ENCODE measurements at regions not wholly inside any gene's neighbourhood (a gene's known extent, or its start where the extent isn't known, plus 50 kb on each side); places are given as distances from the start of the nearest gene placed in this dataset.

- Mint-ChIP-seq H3K9me3 (peaks cover 0 to 8% (median 5%) of the 10 kb centered on the region in 7 donors), H3K4me3 (no peak overlapping the region), H3K27ac (no peak overlapping the region), H3K4me1 (no peaks in the 10 kb centered on the region), H3K36me3 (no peaks in the 10 kb centered on the region), H3K27me3 (no peaks in the 10 kb centered on the region)
- peaks cover 0 to 2% of the 10 kb centered on the region in 2 experiments for H3K9me3 ChIP-seq (ENCODE audit: control insufficient read depth in 2 of 2, low read length in 2 of 2)
- DNase-seq (no peak), ATAC-seq (ENCODE audit: low read depth in 2 of 2) (no peak)
- no peaks in the 10 kb centered on the region for H3K27me3 ChIP-seq (ENCODE audit: control insufficient read depth, insufficient read depth, low read length)
- no peak overlapping the region for H3K4me3 ChIP-seq (ENCODE audit: low read depth, low read length)
- no peaks in the 10 kb centered on the region for H3K36me3 ChIP-seq (ENCODE audit: control insufficient read depth, insufficient read depth, low read length)
- H3K4me1 ChIP-seq (ENCODE audit: control insufficient read depth, insufficient read depth, low read length, poor library complexity, severe bottlenecking), result no peaks in the 10 kb centered on the region
- H3K27ac ChIP-seq (ENCODE audit: insufficient read depth, low read length, poor library complexity, severe bottlenecking), result no peak overlapping the region
Observed at GRCh38 chr17:71398800-71399219, 722.0 kb upstream of the SOX9 start.

GRCh38 chr17:71399221-71399620 is 721.6 kb upstream of the SOX9 start:
- Mint-ChIP-seq H3K4me1 (no peaks in the 10 kb centered on the region), H3K27me3 (no peaks in the 10 kb centered on the region), H3K4me3 (no peak overlapping the region), H3K27ac (no peak overlapping the region), H3K36me3 (no peaks in the 10 kb centered on the region), H3K9me3 (peaks cover 2 to 8% (median 5%) of the 10 kb centered on the region in 7 donors)
- no peak overlapping the region for H3K27ac ChIP-seq (ENCODE audit: insufficient read depth, low read length, poor library complexity, severe bottlenecking)
- H3K27me3 ChIP-seq (ENCODE audit: control insufficient read depth, insufficient read depth, low read length), result no peaks in the 10 kb centered on the region
- DNase-seq (no peak), ATAC-seq (ENCODE audit: low read depth in 2 of 2) (no peak)
- H3K4me1 ChIP-seq (ENCODE audit: control insufficient read depth, insufficient read depth, low read length, poor library complexity, severe bottlenecking), result no peaks in the 10 kb centered on the region
- peaks cover 0 to 2% of the 10 kb centered on the region in 2 experiments for H3K9me3 ChIP-seq (ENCODE audit: control insufficient read depth in 2 of 2, low read length in 2 of 2)
- no peaks in the 10 kb centered on the region for H3K36me3 ChIP-seq (ENCODE audit: control insufficient read depth, insufficient read depth, low read length)
- no peak overlapping the region for H3K4me3 ChIP-seq (ENCODE audit: low read depth, low read length)

DNA sequence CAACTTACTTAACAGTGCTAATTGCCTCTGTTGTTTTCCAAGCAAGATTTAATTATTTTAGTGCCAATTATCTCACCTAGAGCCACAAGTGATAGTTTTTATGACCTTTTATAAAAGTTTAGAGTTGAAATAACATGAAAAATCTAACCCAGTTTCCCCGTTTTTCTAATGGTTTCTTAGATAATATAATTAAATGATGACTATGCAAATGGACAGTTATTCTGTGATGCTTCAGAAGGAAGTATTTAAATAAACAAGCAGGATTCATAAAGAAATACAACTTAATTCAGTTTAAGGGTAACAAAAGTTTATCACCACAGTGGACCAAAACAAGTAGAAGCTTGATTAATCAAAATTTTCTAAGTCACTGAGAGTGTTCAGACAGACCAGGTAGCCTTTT is 721.2 kb upstream of the SOX9 start:
- Histone ChIP-seq H3K4me1 (ENCODE audit: control insufficient read depth, insufficient read depth, low read length, poor library complexity, severe bottlenecking) (no peaks in the 10 kb centered on the region), H3K4me3 (ENCODE audit: low read depth, low read length) (no peak overlapping the region), H3K36me3 (ENCODE audit: control insufficient read depth, insufficient read depth, low read length) (no peaks in the 10 kb centered on the region), H3K9me3 (ENCODE audit: control insufficient read depth in 2 of 2, low read length in 2 of 2) (peaks cover 0 to 2% of the 10 kb centered on the region in 2 experiments), H3K27me3 (ENCODE audit: control insufficient read depth, insufficient read depth, low read length) (no peaks in the 10 kb centered on the region), H3K27ac (ENCODE audit: insufficient read depth, low read length, poor library complexity, severe bottlenecking) (no peak overlapping the region)
- no peaks in the 10 kb centered on the region for H3K4me1 Mint-ChIP-seq
- H3K36me3 Mint-ChIP-seq, result no peaks in the 10 kb centered on the region
- DNase-seq (no peak), ATAC-seq (ENCODE audit: low read depth in 2 of 2) (no peak)
- H3K27ac Mint-ChIP-seq, result no peak overlapping the region
- no peak overlapping the region for H3K4me3 Mint-ChIP-seq
- H3K9me3 Mint-ChIP-seq, result peaks cover 2 to 8% (median 5%) of the 10 kb centered on the region in 7 donors
- H3K27me3 Mint-ChIP-seq, result no peaks in the 10 kb centered on the region

GRCh38 chr17:71402007-71402406 is 718.8 kb upstream of the SOX9 start:
- no peak overlapping the region for H3K4me3 ChIP-seq (ENCODE audit: low read depth, low read length)
- ATAC-seq (ENCODE audit: low read depth in 2 of 2) (no peak), DNase-seq (no peak)
- Mint-ChIP-seq H3K27me3 (no peaks in the 10 kb centered on the region), H3K4me3 (no peak overlapping the region), H3K36me3 (no peaks in the 10 kb centered on the region), H3K9me3 (peaks cover 3 to 8% (median 5%) of the 10 kb centered on the region in 7 donors), H3K27ac (no peak overlapping the region), H3K4me1 (no peaks in the 10 kb centered on the region)
- H3K9me3 ChIP-seq (ENCODE audit: control insufficient read depth in 2 of 2, low read length in 2 of 2), result peaks cover 0 to 2% of the 10 kb centered on the region in 2 experiments
- H3K4me1 ChIP-seq (ENCODE audit: control insufficient read depth, insufficient read depth, low read length, poor library complexity, severe bottlenecking), result no peaks in the 10 kb centered on the region
- H3K27me3 ChIP-seq (ENCODE audit: control insufficient read depth, insufficient read depth, low read length), result no peaks in the 10 kb centered on the region
- H3K27ac ChIP-seq (ENCODE audit: insufficient read depth, low read length, poor library complexity, severe bottlenecking), result no peak overlapping the region
- no peaks in the 10 kb centered on the region for H3K36me3 ChIP-seq (ENCODE audit: control insufficient read depth, insufficient read depth, low read length)

DNA sequence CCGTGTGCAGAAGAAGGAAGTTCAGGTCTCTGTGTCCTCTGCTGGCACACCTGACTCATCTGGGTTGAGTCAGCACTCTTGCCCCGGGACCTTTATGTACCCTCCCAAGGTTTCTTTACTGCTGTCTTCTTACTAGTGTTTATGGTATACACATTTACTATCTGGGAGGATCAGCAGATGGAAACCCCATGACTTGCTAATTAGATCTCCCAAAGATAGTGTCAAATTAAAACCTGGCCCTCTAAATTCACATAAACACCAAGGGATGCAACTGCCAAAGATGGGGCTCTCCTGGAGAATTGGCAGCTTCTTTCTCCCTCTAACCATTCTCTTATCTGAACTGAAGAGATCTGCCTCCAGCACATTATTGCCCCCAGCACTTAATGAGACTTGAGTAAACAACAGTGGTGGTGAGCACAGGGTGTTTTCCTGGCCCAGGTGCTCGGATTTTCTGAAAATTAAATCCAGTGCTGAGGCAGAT is 718.1 kb upstream of the SOX9 start:
- Mint-ChIP-seq H3K27me3 (no peaks in the 10 kb centered on the region), H3K4me1 (no peaks in the 10 kb centered on the region), H3K4me3 (no peak overlapping the region), H3K9me3 (peaks cover 3 to 7% (median 4%) of the 10 kb centered on the region in 7 donors), H3K36me3 (no peaks in the 10 kb centered on the region), H3K27ac (no peak overlapping the region)
- H3K4me3 ChIP-seq (ENCODE audit: low read depth, low read length), result no peak overlapping the region
- H3K27me3 ChIP-seq (ENCODE audit: control insufficient read depth, insufficient read depth, low read length), result no peaks in the 10 kb centered on the region
- ATAC-seq (ENCODE audit: low read depth in 2 of 2), result no peak
- peaks cover 0 to 2% of the 10 kb centered on the region in 2 experiments for H3K9me3 ChIP-seq (ENCODE audit: control insufficient read depth in 2 of 2, low read length in 2 of 2)
- no peaks in the 10 kb centered on the region for H3K4me1 ChIP-seq (ENCODE audit: control insufficient read depth, insufficient read depth, low read length, poor library complexity, severe bottlenecking)
- no peak for DNase-seq
- no peak overlapping the region for H3K27ac ChIP-seq (ENCODE audit: insufficient read depth, low read length, poor library complexity, severe bottlenecking)
- no peaks in the 10 kb centered on the region for H3K36me3 ChIP-seq (ENCODE audit: control insufficient read depth, insufficient read depth, low read length)

GRCh38 chr17:71405101-71405500 is 715.7 kb upstream of the SOX9 start:
- Histone ChIP-seq H3K9me3 (ENCODE audit: control insufficient read depth in 2 of 2, low read length in 2 of 2) (peaks cover 0 to 2% of the 10 kb centered on the region in 2 experiments), H3K4me1 (ENCODE audit: control insufficient read depth, insufficient read depth, low read length, poor library complexity, severe bottlenecking) (no peaks in the 10 kb centered on the region), H3K36me3 (ENCODE audit: control insufficient read depth, insufficient read depth, low read length) (no peaks in the 10 kb centered on the region), H3K4me3 (ENCODE audit: low read depth, low read length) (no peak overlapping the region), H3K27me3 (ENCODE audit: control insufficient read depth, insufficient read depth, low read length) (no peaks in the 10 kb centered on the region), H3K27ac (ENCODE audit: insufficient read depth, low read length, poor library complexity, severe bottlenecking) (no peak overlapping the region)
- H3K36me3 Mint-ChIP-seq, result no peaks in the 10 kb centered on the region
- peaks cover 0 to 16% (median 3%) of the 10 kb centered on the region in 7 donors for H3K9me3 Mint-ChIP-seq
- no peak for DNase-seq
- no peaks in the 10 kb centered on the region for H3K27me3 Mint-ChIP-seq
- H3K4me3 Mint-ChIP-seq, result no peak overlapping the region
- ATAC-seq (ENCODE audit: low read depth in 2 of 2), result no peak
- no peak overlapping the region for H3K27ac Mint-ChIP-seq
- H3K4me1 Mint-ChIP-seq, result no peaks in the 10 kb centered on the region

- ATAC-seq (ENCODE audit: low read depth in 2 of 2) (no peak), DNase-seq (no peak)
- Mint-ChIP-seq H3K27me3 (no peaks in the 10 kb centered on the region), H3K27ac (no peak overlapping the region), H3K4me3 (no peak overlapping the region), H3K36me3 (no peaks in the 10 kb centered on the region), H3K9me3 (peaks cover 0 to 10% (median 3%) of the 10 kb centered on the region in 7 donors), H3K4me1 (no peaks in the 10 kb centered on the region)
- no peak overlapping the region for H3K4me3 ChIP-seq (ENCODE audit: low read depth, low read length)
- no peak overlapping the region for H3K27ac ChIP-seq (ENCODE audit: insufficient read depth, low read length, poor library complexity, severe bottlenecking)
- no peaks in the 10 kb centered on the region for H3K36me3 ChIP-seq (ENCODE audit: control insufficient read depth, insufficient read depth, low read length)
- H3K27me3 ChIP-seq (ENCODE audit: control insufficient read depth, insufficient read depth, low read length), result no peaks in the 10 kb centered on the region
- H3K9me3 ChIP-seq (ENCODE audit: control insufficient read depth in 2 of 2, low read length in 2 of 2), result no peaks in the 10 kb centered on the region
- no peaks in the 10 kb centered on the region for H3K4me1 ChIP-seq (ENCODE audit: control insufficient read depth, insufficient read depth, low read length, poor library complexity, severe bottlenecking)
Observed at GRCh38 chr17:71407981-71408380, 712.8 kb upstream of the SOX9 start.

- Mint-ChIP-seq H3K4me3 (no peak overlapping the region), H3K27ac (no peak overlapping the region), H3K36me3 (no peaks in the 10 kb centered on the region), H3K27me3 (no peaks in the 10 kb centered on the region), H3K9me3 (peaks cover 0 to 9% (median 2%) of the 10 kb centered on the region in 7 donors), H3K4me1 (no peaks in the 10 kb centered on the region)
- Histone ChIP-seq H3K4me1 (ENCODE audit: control insufficient read depth, insufficient read depth, low read length, poor library complexity, severe bottlenecking) (no peaks in the 10 kb centered on the region), H3K27ac (ENCODE audit: insufficient read depth, low read length, poor library complexity, severe bottlenecking) (no peak overlapping the region), H3K9me3 (ENCODE audit: control insufficient read depth in 2 of 2, low read length in 2 of 2) (no peaks in the 10 kb centered on the region), H3K36me3 (ENCODE audit: control insufficient read depth, insufficient read depth, low read length) (no peaks in the 10 kb centered on the region), H3K4me3 (ENCODE audit: low read depth, low read length) (no peak overlapping the region), H3K27me3 (ENCODE audit: control insufficient read depth, insufficient read depth, low read length) (no peaks in the 10 kb centered on the region)
- DNase-seq (no peak), ATAC-seq (ENCODE audit: low read depth in 2 of 2) (no peak)
Observed at GRCh38 chr17:71409137-71409536, 711.7 kb upstream of the SOX9 start.
